HFFc6 (cell line): ENCODE measurements at regions not wholly inside any gene's neighbourhood (a gene's known extent, or its start where the extent isn't known, plus 50 kb on each side); places are given as distances from the start of the nearest gene placed in this dataset.

Experiments
- DNase-seq: peaks from one replicate; pipeline ENCODE4 v3.0.0-alpha.2; 2018
- H3K27ac Mint-ChIP-seq: 2 replicates; pipeline ENCODE4 v1.8.0; 2020; ENCODE audit warnings: mild to moderate bottlenecking, mixed read lengths
- H3K27me3 Mint-ChIP-seq: 2 replicates; pipeline ENCODE4 v1.8.0; 2021; ENCODE audit warnings: mild to moderate bottlenecking, moderate library complexity, mixed read lengths; ENCODE audit not compliant: insufficient read depth
- H3K36me3 Mint-ChIP-seq: 2 replicates; pipeline ENCODE4 v1.8.0; 2021; ENCODE audit warnings: low read depth, mixed read lengths
- H3K4me1 Mint-ChIP-seq: 2 replicates; pipeline ENCODE4 v1.8.0; 2020; ENCODE audit warnings: low read depth, mixed read lengths
- H3K4me3 Mint-ChIP-seq: 2 replicates; pipeline ENCODE4 v1.8.0; 2020; ENCODE audit warnings: mild to moderate bottlenecking, moderate library complexity, mixed read lengths
- H3K9me3 Mint-ChIP-seq: 2 replicates; pipeline ENCODE4 v1.8.0; 2020; ENCODE audit warnings: mild to moderate bottlenecking, mixed read lengths
- TF ChIP-seq, protein P1 (sequence below): fragments of 200-600 bp; sonication (generic); IDR thresholded peaks from 2 replicates; pipeline ENCODE4 v1.5.0; 2021; ENCODE audit warnings: antibody characterized with exemption, mild to moderate bottlenecking

DNA sequence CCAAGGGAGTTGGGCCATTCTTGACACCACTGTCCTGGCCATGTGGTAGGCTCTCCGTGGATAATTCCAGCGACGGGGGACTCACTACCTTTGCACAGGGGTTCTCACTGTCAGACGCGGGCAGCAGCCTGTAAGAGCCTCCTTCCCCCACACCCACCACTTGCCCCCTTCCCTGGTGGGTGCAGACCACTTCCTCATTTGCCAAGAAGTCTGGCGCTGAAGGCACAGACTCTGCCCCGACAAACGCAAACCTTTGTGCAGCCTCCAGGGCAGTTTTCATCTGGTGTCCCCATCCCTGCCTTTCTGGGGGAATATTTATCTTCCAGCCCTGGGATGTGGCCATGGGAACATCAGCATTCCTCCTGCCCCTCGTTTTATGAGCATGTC, 422.5 kb downstream of the SHANK2 start:
- Mint-ChIP-seq H3K36me3 (no peaks in the 10 kb centered on the region), H3K27me3 (peaks cover 28% of the 10 kb centered on the region)

DNA sequence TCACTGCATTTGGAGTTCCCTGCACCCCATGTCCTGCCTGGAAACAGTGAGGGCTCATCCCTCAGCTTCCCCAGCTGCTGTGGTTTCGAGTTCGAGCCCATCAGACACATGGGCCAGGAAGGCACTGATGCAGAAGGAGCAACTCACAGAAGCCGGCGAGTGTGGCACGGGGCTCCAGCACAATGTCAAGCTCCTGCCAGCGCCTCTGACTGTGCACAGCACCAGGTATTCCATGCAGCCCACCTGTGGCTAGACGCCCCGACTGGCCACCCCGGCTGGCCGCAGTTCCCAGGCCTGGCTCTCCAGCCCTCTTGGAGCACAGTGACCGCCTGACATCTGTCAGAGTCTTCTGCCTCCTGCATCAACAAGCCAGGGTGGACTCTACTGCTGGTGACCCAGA, 419.4 kb downstream of the SHANK2 start:
- Mint-ChIP-seq H3K27me3 (peaks cover 16% of the 10 kb centered on the region; the same call in 1 of the 2 replicates), H3K27ac (no peak overlapping the region), H3K36me3 (peaks cover 5% of the 10 kb centered on the region; the same call in 1 of the 2 replicates), H3K4me3 (no peak overlapping the region), H3K4me1 (no peaks in the 10 kb centered on the region), H3K9me3 (peaks cover 13% of the 10 kb centered on the region)
- TF ChIP-seq, protein P1, sequence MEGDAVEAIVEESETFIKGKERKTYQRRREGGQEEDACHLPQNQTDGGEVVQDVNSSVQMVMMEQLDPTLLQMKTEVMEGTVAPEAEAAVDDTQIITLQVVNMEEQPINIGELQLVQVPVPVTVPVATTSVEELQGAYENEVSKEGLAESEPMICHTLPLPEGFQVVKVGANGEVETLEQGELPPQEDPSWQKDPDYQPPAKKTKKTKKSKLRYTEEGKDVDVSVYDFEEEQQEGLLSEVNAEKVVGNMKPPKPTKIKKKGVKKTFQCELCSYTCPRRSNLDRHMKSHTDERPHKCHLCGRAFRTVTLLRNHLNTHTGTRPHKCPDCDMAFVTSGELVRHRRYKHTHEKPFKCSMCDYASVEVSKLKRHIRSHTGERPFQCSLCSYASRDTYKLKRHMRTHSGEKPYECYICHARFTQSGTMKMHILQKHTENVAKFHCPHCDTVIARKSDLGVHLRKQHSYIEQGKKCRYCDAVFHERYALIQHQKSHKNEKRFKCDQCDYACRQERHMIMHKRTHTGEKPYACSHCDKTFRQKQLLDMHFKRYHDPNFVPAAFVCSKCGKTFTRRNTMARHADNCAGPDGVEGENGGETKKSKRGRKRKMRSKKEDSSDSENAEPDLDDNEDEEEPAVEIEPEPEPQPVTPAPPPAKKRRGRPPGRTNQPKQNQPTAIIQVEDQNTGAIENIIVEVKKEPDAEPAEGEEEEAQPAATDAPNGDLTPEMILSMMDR: no peak
- no peak for DNase-seq

More for the DNA sequence above, 422.5 kb downstream of the SHANK2 start:
- H3K9me3 Mint-ChIP-seq: peaks cover 5% of the 10 kb centered on the region; the same call in 1 of the 2 replicates
- TF ChIP-seq, protein P1: no peak
- H3K4me1 Mint-ChIP-seq: no peaks in the 10 kb centered on the region
- no peak overlapping the region for H3K27ac Mint-ChIP-seq
- no peak overlapping the region for H3K4me3 Mint-ChIP-seq
- DNase-seq: no peak

DNA sequence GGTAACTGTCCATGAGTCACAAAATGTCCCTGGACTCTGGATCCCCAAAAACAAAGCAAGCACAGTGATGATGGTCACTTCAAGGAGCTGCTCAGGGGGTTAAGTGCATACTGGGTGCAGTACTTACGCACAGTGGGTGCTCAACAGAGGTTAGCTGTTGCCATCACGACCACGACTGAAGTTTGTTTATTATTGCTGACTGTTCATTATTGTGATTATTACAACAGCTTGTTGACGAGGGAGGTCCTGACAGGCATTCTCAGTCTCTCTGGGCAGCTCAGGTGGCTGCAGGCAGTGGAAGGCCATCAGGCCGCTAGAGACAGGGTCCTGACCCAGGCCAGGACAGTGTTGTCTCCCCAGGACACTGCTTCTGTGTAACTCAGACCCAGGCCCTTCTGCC, 418.8 kb downstream of the SHANK2 start:
- TF ChIP-seq, protein P1: no peak
- DNase-seq: no peak
- H3K4me3 Mint-ChIP-seq: no peak overlapping the region
- H3K36me3 Mint-ChIP-seq: peaks cover 9% of the 10 kb centered on the region; the same call in 1 of the 2 replicates
- H3K27ac Mint-ChIP-seq: no peak overlapping the region
- H3K4me1 Mint-ChIP-seq: no peaks in the 10 kb centered on the region
- peaks cover 13% of the 10 kb centered on the region; the same call in 1 of the 2 replicates for H3K27me3 Mint-ChIP-seq
- peaks cover 18% of the 10 kb centered on the region for H3K9me3 Mint-ChIP-seq

DNA sequence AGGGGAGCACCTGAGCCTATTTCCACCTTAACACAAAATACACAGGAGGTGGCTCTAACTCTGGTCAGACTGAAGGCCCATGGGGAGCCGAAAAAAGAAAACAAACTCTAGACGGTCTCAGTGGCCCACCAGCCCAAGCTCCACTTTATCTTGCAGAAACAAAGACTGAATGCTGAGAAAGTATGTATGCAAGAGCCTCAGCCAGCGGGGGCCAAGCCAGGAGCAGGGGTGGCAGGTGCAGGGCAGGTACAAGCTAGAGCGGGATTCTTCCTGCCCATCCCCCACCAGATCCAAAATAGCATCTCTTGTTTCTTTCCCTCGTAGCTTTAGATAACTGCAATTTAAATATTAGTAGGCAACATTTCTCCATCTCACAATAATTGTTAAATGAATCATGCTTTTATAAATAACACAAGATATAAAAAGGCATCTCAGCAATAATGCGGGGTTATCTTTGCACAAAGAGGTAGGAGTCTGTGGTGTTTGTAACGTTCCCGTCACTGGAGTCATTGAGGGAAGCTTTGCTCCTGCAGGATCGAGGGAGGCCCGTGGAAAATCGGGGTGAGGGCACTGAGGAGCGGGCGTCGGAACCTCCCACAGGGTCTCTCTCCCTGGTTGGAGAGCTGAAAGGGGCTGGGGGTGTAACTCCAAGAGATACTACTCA, 418.0 kb downstream of the SHANK2 start:
- H3K27me3 Mint-ChIP-seq: peaks cover 8% of the 10 kb centered on the region; the same call in 1 of the 2 replicates

DNA sequence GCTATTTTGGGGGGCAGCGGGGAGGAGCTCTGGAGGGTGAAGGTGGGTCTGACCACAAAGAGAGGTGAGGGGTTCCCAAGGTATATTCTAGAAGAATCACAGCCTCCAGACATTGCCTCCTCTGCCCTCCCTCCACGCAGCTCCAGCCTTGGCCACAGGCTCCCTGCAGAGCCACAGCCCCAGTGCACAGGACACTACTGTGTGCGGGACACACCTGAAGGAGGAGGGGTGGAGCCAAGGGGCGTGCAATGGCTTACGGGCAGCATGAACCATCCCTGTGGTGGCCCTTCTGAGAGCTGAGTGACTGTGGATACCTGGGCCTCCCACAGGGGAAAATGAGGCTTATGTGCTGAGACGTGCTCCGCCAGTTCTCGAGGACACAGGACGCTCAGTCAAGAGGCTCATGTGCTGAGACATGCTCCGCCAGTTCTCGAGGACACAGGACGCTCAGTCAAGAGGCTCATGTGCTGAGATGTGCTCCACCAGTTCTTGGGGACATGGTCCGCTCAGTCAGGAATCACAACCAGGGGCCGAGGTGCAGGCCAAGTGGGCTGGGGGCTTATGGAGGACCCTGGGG, 417.3 kb downstream of the SHANK2 start:
- Mint-ChIP-seq H3K27me3 (peaks cover 8% of the 10 kb centered on the region; the same call in 1 of the 2 replicates), H3K4me1 (no peaks in the 10 kb centered on the region), H3K9me3 (peaks cover 25% of the 10 kb centered on the region), H3K4me3 (no peak overlapping the region), H3K27ac (no peak overlapping the region), H3K36me3 (peaks cover 9% of the 10 kb centered on the region; the same call in 1 of the 2 replicates)
- TF ChIP-seq, protein P1: no peak
- no peak for DNase-seq

More for the DNA sequence above, 418.0 kb downstream of the SHANK2 start:
- Mint-ChIP-seq H3K27ac (no peak overlapping the region), H3K4me3 (no peak overlapping the region), H3K36me3 (peaks cover 9% of the 10 kb centered on the region; the same call in 1 of the 2 replicates), H3K9me3 (peaks cover 21% of the 10 kb centered on the region), H3K4me1 (no peaks in the 10 kb centered on the region)
- DNase-seq: no peak
- TF ChIP-seq, protein P1: no peak
